ENCODE measurements at regions not wholly inside any gene's neighbourhood (a gene's known extent, or its start where the extent isn't known, plus 50 kb on each side); places are given as distances from the start of the nearest gene placed in this dataset.
A peak's percentile ranks its signal among the peaks of the same experiment; 100 is the strongest.
"Not testable (repeated sequence)": the region's sequence is repeated elsewhere in the genome, so short reads cannot be mapped to it uniquely, and the experiment has no call there.

GRCh38 chr6:6482256-6482655, 106.3 kb upstream of the LY86 start:
- no peak for DNase-seq (ENCODE audit: low spot score)

GRCh38 chr6:6483168-6483567, 105.4 kb upstream of the LY86 start:
- DNase-seq (ENCODE audit: low spot score): no peak

- DNase-seq (ENCODE audit: low spot score): no peak
Measured at GRCh38 chr6:6483733-6484132, 104.8 kb upstream of the LY86 start.

DNA sequence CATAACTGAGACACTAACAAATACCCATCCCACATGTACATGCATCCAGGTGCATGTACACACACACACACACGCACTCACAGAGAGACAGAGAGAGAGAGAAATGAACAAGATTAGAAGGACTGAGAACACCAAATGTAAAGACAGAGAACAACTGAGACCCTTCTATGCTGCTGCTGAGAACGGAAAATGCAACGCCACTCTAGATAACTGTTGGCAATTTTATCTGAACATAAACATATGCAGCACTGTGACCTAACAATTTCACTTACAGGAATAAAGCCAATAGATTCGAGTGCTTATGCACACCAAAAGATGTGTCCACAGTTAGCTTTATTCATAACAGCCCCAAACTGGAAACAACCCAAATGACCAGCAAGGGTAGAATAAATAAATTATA, 103.8 kb upstream of the LY86 start:
- DNase-seq (ENCODE audit: low spot score): no peak

DNA sequence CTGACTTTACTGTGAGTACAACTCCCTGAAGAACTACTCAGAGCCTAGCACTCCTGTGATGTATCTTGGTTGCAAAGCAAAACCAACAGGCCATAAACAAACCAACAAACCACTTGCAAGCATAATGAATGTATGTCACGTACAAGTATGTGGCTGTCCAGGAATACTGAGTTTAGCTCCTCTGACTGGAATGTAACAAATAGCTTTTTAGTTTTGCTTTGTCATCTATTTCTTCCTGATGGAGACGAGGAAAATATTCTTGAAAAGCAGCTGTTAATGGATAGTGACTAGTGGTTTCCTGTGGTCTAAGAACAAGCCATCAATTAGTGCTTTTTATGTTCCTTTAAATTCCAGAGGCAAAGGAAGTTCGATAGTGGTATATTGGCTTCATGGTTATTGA, 101.9 kb upstream of the LY86 start:
- DNase-seq (ENCODE audit: low spot score): no peak

DNA sequence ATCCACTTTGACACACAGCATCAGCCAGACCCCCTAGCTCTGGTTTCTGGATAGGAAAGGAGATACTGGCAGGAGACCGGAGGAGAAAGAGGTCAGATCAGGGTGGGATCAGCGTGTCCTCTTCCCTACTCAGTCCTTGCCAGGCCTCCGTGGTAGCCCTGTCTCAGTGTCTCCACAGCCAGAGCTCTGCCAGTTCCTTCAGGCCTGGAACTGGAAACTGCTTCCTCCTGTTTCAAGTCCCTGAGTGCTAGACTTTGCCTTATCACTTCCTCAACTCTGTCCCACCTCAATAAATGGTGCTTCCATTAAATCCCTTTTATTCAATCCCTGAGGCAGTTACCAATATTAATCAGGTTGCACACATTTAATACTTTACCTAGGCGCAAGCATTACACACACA, 96.8 kb upstream of the LY86 start:
- DNase-seq (ENCODE audit: low spot score): no peak

DNA sequence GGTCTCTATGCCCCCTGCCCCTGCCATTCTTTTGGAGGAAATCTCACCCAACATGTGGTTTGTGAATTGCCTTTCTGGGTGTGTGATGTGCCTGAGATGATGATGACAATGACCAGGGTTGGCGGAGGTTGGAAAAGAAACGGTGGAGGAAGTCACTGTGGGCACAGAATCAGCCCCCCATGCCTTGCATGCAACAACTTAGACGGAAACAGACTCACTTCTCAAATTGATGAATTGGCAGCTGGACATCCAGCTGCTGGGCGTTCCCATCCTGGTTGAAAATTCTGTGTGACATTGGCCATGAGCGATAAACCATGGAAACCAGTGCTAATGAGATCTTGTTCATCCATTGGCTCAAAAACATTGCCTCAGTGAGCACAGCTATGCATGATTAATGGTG, 95.8 kb upstream of the LY86 start:
- no peak for DNase-seq (ENCODE audit: low spot score)

DNA sequence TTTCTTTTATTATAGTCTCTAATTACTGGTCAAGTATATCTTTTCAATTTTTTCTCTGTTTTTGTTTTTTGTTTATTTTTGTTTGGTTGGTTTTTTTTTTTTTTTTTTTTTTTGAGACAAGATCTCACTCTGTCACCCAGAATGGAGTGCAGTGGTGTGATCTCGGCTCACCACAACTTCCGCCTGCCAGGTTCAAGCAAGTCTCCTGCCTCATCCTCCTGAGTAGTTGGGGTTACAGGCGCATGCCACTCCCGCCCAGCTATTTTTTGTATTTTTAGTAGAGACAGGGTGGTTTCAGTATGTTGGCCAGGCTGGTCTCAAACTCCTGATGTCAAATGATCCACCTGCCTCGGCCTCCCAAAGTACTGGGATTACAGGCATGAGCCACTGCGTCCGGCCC, 94.4 kb upstream of the LY86 start:
- not testable (repeated sequence) for DNase-seq (ENCODE audit: low spot score)

DNA sequence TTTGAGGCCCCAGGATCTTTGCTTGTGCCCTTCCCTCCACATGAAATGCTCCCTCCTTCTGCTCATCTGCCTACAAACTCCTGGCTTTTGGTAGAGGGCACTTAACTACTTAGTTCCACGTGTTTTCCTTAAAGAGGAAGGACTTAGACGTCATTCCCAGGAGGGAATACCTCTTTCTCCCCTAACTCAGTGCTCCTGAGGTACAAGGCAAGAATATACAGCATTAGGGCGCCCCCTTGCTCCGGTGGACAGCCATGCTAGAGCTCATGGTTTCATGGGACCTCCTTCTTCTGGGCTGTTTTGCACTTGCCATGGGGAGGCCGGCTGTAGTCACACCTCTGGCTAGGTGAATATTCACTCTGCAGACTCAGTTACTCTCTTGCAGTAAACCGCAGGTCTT, 93.8 kb upstream of the LY86 start:
- peak; percentile 16 for DNase-seq (ENCODE audit: low spot score)

DNA sequence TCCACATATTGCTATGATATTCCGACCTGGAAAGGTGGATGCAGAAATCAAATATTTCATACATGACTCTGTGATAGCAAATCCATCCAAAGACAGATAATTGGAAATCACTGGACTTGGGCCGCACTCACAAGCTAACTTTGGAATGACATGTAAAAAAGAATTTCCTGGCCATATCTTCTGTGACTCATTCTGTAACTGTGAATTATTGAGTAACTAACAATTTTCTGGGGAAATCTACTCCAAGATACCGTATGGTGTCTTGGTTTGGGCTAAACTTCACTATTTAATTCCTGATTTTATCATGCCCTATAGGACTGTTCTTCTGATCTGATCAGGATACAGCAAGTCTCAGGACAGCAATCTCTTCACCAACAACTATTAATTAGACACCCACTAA, 92.7 kb upstream of the LY86 start:
- no peak for DNase-seq (ENCODE audit: low spot score)

- DNase-seq (ENCODE audit: low spot score): no peak
Measured at GRCh38 chr6:6497541-6497940, 91.0 kb upstream of the LY86 start.

DNA sequence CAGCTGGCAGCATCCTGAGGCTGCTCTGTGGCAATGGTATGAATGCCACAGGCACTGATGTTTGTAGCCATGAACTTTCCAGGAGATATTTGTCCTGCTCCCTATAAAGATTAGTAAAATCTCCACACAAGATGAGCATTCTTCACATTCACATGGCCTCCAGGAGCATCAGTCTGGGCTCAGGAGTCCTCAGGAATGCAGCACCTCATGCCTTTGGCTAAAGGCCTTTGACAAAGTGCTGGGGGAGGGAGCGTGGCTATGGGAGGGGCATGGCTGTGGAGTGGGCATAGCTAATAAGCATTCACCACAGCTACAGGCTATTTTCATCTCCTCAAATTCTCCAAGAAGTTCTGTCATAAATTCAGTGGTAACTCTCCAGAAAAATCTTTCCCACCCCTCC, 90.5 kb upstream of the LY86 start:
- DNase-seq (ENCODE audit: low spot score): no peak

DNA sequence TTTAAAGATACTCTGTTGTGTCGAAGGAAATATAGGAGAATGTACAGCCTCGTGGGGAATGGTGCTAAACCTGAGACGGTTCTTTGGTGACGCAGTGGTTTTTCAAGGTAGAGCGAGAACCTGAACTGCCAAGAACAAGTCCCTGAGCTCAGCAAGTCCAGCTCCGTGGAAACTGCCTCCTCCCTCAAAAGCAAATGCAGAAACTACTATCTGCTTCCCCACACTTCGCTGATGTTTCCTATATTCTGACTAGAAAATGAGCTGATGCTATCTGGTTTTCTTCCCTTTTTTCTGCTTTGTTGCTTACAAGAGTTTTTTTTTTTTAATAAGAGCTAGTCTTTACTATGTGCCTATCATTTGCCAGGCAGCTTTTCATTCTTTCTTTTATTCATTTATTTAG, 85.3 kb upstream of the LY86 start:
- DNase-seq (ENCODE audit: low spot score): no peak

- no peak for DNase-seq (ENCODE audit: low spot score)
Measured at GRCh38 chr6:6505111-6505510, 83.4 kb upstream of the LY86 start.

DNA sequence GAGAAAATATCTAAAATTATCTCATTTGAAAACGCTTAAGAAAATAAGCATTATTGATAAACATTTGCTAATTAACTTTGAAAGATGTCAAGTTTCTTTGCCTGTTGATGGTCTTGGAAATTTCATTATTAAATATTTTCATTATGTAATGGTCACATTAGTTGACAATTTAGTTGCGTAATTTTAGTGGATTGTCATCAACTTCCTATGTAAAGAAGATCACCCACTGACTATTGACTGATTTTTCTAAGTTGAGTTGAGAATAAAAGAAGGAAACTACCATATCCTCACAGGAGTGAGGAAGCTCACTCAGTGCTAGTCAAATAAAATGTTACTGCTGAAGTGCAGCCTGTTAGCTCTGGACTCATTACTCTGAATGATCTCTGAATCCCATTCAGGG, 79.9 kb upstream of the LY86 start:
- DNase-seq (ENCODE audit: low spot score): no peak

DNA sequence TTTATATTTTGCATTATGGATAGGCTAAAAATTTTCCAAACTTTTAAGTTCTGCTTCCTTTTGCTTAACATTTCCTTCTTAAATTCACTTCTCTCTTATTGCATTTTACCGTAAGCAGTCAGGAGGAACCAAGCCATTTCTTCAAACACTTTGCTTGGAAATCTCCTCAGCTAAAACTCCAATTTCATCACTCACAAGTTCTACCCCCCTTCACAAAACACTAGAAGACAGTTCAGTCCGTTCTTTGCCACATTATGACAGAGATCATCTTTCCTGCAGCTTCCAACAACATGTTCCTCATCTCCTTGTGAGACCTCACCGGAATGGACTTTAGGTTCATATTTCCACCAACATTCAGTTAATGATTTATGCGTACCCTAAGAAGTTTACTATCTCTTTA, 79.2 kb upstream of the LY86 start:
- no peak for DNase-seq (ENCODE audit: low spot score)

- DNase-seq (ENCODE audit: low spot score): no peak
Measured at GRCh38 chr6:6512711-6513110, 75.8 kb upstream of the LY86 start.

DNA sequence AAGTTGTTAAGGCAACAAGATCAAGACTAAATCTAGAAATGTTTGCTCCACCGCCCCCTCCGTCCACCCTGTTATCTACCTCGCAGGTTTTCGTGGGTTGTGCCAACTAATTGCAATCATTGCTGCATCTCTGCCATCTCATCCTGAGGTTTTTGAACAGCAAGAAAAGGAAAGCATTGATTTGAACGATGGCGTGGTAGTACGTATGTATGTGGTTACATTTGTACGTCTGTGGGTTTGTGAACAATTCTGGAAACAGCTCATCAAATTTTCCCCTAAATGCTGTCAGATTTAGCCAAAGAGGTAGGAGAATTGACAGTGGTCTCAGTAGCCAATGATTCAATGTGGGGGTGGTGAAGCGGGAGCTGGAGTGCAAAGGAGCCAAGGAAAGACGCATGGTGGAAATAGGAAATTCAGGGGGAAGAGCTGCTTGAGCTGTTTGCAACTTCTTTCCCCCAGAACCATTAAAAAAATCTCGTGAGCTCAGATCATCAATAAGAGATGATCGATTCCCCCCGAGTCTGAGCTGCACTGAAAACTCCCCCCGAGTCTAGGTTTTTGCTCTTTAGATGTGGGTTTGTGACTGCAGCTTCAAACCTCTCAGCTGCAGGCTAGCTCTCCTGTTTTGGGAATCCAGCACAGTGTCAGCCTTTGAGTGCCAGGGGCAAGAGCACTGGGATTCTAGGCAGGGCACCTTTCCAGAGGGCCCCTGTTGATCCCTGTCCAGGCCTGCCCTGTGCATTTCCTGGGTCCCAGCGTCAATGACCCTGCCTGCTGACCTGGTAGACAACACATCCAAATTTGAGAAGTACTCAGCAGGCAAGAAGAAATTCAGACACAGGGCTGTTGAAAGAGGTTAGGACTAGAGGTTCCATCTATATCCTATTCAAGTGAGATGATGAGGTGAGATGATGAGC, 72.6 kb upstream of the LY86 start:
- no peak for DNase-seq (ENCODE audit: low spot score)

DNA sequence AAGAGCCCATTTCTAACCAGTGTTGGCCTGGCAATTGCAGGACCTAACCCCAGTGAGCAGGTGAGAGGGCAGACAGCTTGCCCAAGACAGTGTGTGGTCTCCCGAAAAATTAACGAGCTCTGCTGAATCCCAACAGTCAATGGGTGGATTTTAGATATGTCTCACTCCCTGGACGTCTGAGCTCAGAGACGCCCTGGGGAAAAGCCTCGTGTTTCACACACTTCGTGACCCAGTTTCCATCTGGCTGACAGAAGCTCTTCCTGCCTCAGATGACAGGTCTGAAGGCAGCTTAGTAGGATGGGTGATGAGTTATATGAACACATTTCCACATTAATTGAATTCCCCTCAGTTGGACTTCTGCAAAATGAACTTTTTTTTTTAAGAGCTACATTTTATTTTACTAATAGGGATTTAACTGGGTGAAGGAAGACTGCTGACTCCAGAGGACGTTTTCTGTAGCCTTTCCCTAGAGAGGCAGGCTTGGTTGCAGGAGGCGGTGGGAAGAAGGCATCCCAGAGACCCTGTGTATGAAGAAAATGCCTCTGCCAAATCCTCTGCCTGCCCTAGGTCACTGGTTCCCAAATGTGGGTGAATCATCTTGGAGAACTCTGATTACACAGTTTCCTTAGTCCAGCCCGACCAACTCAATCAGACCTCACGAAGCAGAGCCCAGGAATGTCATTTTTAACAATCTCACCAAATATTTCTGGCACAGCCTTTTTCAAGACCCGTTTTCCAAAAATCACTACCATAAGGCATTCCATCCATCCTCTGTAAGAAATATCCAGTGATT, 71.7 kb upstream of the LY86 start:
- no peak for DNase-seq (ENCODE audit: low spot score)

DNA sequence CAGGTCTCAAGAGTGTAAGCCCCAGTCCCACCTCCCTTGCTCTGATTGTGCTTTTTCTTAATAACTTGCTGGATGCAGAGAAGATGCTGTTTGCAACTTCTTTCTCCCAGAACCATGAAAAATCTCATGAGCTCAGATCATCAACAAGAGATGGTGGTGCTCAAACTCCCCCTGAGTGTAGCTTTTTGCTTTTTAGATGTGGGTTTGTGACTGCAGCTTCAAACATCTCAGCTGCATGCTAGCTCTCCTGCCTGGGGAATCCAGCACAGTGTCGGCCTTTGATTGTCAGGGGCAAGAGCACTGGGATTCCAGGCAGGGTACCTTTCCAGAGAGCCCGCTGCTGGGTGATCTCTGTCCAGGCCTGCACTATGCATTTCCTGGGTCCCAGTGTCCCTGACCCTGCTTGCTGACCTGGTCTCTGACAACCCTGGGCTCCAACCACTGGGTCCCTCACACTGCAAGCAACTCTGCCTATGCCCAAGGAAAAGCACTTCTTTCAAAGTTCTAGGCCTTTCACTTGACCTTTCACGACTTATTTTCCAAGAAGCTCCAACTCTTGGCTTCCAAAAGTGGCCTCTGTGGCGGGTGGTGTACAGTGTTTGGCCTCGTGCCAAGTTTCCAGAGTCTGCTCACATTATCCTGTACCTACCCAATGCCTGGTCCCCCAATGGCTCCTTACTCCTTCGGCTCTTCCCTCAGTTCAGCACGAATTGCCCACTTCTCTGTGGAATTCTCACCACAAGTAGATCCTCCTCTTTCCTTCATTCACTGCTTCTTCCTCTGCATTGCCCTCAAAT, 69.7 kb upstream of the LY86 start:
- no peak for DNase-seq (ENCODE audit: low spot score)

DNA sequence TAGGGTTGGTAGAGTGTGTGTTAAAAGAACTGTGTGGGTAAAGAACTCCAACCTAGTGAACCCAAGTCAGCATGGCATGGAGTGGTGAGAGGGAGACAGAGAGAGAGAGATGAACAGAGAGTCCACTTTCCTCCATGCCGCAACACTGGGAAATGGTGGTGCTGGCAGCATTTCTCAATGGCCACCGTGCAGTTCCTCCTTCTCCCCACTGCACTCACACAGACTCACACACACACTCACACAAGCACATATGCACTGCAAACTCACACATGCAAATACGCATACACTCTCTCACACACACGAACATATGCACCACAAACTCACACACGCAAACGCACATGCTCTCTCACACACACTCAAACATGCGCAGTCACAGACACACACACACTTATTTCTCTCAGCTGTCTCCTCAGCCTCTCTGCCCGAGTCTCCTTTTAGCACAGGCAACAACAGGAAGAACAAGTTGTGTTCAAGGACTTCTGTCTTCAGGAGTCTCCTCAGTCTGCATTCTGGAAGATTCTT, 66.5 kb upstream of the LY86 start:
- no peak for DNase-seq (ENCODE audit: low spot score)

- DNase-seq (ENCODE audit: low spot score): no peak
Measured at GRCh38 chr6:6522709-6523108, 65.8 kb upstream of the LY86 start.

Measured in RKO (cell line).